ENCODE measurements at regions not wholly inside any gene's neighbourhood (a gene's known extent, or its start where the extent isn't known, plus 50 kb on each side); places are given as distances from the start of the nearest gene placed in this dataset.

DNA sequence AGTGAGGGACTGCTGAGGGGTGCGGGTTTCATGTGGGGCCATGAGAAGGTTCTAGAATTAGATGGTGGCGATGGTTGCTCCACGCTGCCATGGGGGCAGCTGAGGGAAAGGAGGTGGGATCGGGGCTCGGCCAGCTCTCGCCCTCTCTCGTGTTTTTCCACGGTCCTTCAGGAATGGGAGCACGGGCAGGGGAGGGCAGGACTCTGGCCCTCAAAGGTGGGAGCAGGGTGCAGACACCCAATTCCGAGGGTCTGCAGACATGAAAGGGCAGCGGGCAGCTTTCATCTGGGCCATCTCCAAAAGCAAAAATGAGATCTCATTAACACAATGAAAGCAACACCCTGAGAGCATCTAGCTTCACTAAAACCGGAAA is 53.4 kb upstream of the SALL3 start:
- TF ChIP-seq POLR2A (IDR thresholded peaks at IDR 0.05) (no peak), CTCF (IDR thresholded peaks at IDR 0.05) (no peak), POLR2AphosphoS5 (IDR thresholded peaks at IDR 0.05) (no peak)
